HuH-7.5 (cell line): ENCODE measurements at regions not wholly inside any gene's neighbourhood (a gene's known extent, or its start where the extent isn't known, plus 50 kb on each side); places are given as distances from the start of the nearest gene placed in this dataset.
"Not testable (repeated sequence)": the region's sequence is repeated elsewhere in the genome, so short reads cannot be mapped to it uniquely, and the experiment has no call there.

Source experiments
- DNase-seq: peaks from one replicate; pipeline ENCODE4 v3.0.0; 2011; ENCODE audit warnings: low spot score

DNA sequence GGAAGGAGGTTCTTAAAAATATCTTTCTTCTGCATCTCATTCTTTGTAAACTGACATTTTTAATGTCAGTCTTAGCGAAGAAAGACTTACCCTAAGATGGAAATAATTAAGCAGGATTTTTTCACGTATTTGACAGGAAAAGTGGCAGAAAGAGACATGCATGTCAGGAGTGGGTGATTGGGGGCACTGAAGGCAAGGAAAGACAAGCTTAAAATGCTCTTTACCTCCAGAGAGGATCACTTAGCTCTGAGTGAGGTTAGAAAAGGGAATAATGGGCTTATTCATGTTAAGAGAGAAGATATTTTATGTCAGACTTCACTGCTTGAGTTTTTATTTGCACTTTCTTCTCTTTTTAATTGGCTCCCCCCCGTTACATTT, 1358.2 kb upstream of the TMEM132C start:
- DNase-seq, result no peak

DNA sequence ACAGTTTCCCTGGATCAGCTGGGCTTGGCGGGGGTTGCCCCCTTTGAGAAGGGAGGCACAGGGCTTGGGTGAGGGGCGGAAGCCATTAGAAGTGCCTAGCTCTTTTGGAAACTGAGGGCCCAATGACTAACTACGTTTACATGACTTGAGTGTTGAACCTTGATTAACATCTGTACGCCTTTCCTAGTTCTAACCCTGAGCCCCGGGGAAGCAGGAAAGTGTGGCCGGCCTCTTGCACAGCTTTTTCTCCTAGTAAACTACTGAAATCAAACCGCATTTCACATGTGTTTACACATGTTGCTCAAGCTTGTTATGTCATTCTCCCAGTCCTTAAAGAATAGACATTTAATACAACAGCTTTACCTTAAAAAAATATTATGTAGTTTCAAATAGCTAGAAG, 1356.4 kb upstream of the TMEM132C start:
- DNase-seq, result no peak

DNA sequence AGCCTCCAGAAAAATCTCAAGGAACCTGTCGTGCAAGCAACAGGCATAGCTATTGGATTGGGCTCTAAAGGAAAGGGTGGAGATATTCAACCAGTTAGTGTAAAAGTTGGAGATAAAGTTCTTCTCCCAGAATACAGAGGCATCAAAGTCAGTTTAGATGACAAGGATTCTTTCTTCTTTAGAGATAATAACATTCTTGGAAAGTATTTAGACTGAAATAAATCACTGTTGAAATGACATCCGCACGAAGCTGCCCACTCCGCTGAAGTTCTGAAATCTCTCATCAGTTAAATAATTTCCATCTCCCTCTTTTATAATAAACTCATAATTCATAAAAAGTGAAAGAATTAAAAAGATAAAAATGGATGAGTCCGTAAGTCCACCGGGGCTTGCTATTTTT, 1354.9 kb upstream of the TMEM132C start:
- DNase-seq, result no peak

GRCh38 chr12:126914170-126914793, 1352.7 kb upstream of the TMEM132C start:
- peak; percentile 39 for DNase-seq

- DNase-seq, result no peak
Measured at GRCh38 chr12:126915309-126915708, 1351.7 kb upstream of the TMEM132C start.

- no peak for DNase-seq
Measured at GRCh38 chr12:126926023-126926594, 1340.9 kb upstream of the TMEM132C start.

GRCh38 chr12:126930234-126930633, 1336.7 kb upstream of the TMEM132C start:
- DNase-seq, result no peak

DNA sequence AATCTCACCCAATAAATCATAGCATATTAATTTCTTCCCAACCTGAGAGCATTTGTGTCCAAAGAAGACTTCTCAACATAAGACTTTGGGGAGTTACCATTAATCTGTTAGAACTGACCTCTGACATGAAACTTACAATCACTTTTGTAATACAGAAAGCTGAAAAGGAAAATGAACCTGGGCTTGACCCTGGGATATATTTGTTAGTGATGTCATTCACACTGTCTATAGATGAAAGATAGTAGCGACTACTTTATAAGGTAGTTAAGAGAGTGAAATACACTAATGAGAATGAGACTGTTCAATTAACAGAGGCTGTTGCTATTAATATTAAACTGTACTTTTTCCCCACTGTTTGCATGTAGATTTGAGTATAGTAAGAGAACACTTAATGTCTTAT, 1334.8 kb upstream of the TMEM132C start:
- DNase-seq, result no peak

DNA sequence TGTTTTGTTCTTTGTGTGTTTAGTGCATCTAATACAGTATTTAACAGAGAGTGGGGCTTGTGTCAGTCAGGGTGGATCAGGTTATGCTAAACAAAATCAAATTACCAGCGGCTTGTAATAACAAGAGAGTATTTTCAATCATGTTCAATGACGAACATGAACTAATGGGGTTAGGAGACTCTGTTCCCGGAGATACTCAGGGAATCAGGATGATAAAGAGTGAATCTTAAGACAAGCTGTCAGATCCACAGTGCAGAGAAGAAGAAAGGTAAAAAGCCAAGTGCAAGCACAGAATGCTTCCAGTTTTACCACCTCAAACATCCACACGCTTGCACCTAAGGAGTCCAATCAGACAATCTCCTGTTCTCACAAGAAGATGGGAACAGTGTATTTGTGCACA, 1331.5 kb upstream of the TMEM132C start:
- DNase-seq, result no peak

DNA sequence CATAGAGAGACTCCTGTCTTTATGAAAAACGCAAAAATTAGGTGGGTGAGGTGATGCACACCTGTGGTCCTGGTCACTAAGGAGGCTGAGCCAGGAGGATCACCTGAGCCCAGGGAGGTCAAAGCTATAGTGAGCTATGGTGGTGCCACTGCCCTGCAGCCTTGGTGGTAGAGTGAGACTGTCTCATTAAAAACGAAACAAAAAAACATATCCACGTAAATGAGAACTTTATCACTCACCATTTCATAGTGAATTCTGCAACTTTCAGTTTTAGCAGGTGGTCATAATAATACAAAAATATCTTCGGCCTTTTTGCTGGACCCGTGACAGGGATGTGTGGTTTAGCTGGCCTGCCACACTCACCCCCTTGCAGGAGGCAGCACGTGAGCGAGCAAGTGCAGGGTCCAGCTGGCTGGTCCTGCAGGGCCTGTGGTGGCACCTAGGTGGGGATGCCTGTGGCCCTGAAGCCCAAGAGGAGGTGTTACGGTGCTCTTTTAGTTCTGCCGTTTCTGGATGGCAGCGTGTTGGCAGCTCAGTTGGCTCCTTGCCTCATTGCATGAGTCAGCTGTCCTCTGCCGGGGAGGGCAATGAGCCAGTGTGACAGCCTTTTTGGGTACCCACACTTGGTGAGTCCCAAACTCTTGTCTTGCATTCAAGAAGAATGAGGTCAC, 1330.7 kb upstream of the TMEM132C start:
- no peak for DNase-seq

- DNase-seq, result no peak
Measured at GRCh38 chr12:126937431-126937830, 1329.5 kb upstream of the TMEM132C start.

DNA sequence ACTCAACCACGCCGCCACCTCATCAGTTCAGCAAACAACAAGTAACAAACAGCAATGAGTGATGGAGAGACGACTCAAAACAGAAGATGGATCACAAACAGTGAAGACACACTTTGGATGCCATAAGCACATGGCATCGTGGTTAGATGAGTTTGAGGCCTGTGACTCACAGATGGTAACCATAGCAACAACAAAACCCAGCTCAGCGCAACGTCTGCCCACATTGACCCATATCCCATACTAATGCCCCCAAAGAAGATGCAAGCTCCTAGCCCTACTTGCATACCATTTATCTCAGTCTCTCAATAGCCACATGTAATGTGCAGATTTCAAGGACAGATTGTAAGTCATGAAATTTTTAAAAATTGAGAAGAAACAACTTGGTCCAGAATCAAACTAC, 1322.3 kb upstream of the TMEM132C start:
- DNase-seq, result no peak

DNA sequence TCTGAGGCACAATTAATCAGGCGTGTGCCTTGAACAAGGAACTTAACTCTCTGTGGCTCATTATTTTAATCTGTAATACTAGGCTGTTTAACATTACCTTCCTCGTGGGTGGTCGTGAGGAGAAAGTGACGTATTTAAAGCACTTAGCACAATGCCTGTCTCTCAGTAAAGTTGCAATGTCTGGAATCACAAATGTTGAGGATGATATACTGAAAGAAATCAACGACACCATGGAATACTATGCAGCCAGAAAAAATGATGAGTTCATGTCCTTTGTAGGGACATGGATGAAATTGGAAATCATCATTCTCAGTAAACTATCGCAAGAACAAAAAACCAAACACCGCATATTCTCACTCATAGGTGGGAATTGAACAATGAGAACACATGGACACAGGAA, 1320.0 kb upstream of the TMEM132C start:
- DNase-seq, result not testable (repeated sequence)

- no peak for DNase-seq
Measured at GRCh38 chr12:126949558-126949957, 1317.4 kb upstream of the TMEM132C start.

- DNase-seq, result no peak
Measured at GRCh38 chr12:126950266-126950665, 1316.7 kb upstream of the TMEM132C start.

DNA sequence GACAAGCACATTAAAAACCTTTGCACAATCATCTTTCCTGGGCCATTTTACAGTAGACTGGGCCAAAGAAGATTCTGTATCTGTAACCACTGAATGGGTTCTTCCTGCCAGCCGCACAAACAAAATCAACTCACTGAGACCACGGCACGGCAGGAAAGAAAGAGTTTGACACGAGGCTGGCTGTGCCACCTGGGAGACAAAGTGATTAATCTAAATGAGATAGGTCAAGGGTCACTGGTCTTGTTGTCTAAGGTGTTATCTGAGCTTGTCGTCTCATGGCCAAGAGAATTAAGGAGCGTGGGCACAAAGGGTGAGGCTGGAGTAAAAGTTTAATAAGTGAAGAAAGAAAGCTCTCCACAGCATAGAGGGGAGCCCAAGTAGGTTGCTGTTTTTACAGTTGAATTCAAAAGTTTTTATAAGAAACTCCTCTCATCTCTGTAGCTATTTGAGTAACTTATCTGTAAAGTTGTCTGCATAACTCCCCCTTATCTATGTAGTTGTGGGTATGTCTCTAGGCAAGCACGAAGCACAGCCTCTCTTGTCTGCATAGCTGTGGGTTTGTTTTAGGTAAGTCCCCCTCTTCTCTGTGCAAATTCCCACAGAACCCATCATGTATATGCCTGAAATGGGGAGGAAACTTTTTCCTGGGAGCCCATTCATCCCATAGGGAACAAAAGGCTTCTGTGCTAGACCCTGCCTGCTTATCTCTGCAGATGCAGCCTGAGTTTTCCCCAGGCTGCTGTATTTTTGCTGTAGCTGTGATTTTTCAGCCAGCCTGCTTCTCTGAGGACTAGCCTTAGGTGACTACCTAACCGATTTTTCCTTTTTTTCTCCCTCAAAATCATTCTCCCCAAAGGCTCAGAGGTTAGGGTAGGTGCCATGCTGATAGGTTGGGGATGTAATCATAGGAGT, 1314.6 kb upstream of the TMEM132C start:
- DNase-seq, result no peak

DNA sequence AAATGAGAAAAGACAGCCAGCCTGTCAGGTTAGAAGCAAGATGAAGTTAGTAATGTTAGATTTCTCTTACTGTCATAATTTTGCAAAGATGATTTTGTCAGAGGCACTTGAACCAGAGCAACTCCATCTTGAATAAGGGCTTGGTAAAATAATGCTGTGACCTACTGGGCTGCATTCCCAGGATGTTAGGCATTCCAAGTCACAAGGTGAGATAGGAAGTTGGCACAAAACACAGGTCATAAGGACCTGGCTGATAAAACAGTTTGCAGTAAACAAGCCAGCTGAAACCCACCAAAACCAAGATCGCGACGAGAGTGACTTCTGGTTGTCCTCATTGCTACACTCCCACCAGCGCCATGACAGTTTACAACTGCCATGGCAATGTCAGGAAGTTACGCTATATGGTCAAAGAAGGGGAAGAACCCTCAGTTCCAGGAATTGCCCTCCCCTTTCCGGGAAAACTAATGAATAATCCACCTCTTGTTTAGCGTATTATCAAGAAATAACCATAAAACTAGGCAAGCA, 1313.5 kb upstream of the TMEM132C start:
- DNase-seq, result no peak

- DNase-seq, result no peak
Measured at GRCh38 chr12:126960221-126960620, 1306.7 kb upstream of the TMEM132C start.

DNA sequence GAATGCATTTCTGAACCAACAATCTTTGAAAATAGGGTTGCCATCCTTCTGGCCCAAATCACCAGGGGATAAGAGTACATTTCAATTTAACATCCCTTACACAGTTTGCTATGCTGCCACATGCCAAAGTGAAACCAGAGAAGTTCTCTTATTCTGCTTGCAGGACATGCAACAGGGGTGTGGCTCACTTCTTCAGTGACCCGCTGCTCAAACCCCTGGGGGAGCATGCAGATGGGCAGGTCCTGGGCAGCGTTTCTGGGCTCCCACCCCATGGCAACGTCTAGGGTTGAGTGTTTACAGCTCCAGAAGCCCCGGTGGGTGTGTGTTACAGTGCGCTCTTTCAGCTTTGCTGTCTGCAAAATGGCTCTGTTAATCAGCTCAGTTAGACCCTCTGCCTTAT, 1306.3 kb upstream of the TMEM132C start:
- no peak for DNase-seq

DNA sequence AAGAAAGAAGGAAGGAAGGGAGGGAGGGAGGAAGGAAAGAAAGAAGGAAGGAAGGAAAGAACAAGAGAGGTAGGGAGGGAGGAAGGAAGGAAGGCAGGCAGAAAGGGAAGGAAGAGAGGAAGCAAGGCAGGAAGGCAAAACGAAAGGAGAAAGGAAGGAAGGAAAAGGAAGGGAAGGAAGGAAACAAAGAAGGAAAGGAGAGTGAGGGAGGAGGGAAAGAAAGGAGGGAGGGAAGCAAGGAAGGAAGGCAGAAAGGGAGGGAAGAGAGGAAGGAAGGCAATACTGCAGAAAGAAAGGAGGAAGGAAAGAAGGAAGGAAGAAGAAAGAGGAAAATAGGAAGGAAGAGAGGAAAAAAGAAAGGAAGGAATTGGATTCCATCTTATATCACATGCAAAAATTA, 1303.1 kb upstream of the TMEM132C start:
- DNase-seq, result no peak

DNA sequence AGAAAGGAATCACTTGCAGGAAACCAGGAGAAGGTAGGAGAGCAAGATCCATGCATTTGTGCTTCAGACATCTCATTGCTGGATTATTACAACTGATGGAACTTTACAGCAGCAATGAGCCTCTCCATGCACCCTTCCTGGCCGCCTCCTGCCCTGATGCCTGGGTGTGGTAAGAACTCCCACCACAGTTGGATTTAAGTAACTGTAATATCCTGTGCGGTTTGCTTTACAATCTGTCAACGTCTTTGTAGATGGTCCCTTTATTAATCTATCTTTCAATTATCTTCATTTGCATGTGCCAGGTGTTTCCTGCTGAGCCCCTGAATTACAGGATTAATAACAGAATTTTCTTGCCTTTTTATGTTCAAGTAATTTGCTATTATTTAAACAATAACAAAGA, 1300.5 kb upstream of the TMEM132C start:
- DNase-seq, result no peak

- DNase-seq, result no peak
Measured at GRCh38 chr12:126967152-126967551, 1299.8 kb upstream of the TMEM132C start.

- DNase-seq, result no peak
Measured at GRCh38 chr12:126974779-126975178, 1292.2 kb upstream of the TMEM132C start.
